ENCODE measurements at regions not wholly inside any gene's neighbourhood (a gene's known extent, or its start where the extent isn't known, plus 50 kb on each side); places are given as distances from the start of the nearest gene placed in this dataset.

GRCh38 chrX:33989936-33990335 lies 142.2 kb downstream of the FAM47A start:
- Histone ChIP-seq H3K4me3 (no peak overlapping the region), H3K4me1 (no peaks in the 10 kb centered on the region), H3K36me3 (no peaks in the 10 kb centered on the region), H3K27ac (no peak overlapping the region), H3K27me3 (peaks cover 0 to 9% of the 10 kb centered on the region in 2 donors), H3K9me3 (peaks cover 0 to under 1% of the 10 kb centered on the region in 2 donors)
- TF ChIP-seq POLR2A (IDR thresholded peaks at IDR 0.05) (no peak), CTCF (IDR thresholded peaks at IDR 0.05) (no peak), POLR2AphosphoS5 (IDR thresholded peaks at IDR 0.05) (no peak)
- intact Hi-C loops (cut with DNase I; ENCODE audit: low total_unique reads): no loop called here
- no peak for DNase-seq (ENCODE audit: low spot score in 2 of 2)

GRCh38 chrX:33987458-33987857 lies 144.7 kb downstream of the FAM47A start:
- H3K27me3 ChIP-seq: peaks cover 0 to 9% of the 10 kb centered on the region in 2 donors
- intact Hi-C loops (cut with DNase I; ENCODE audit: low total_unique reads): no loop called here
- H3K36me3 ChIP-seq: no peaks in the 10 kb centered on the region
- H3K27ac ChIP-seq: no peak overlapping the region
- H3K4me3 ChIP-seq: no peak overlapping the region
- H3K9me3 ChIP-seq: no peaks in the 10 kb centered on the region
- no peak for TF ChIP-seq CTCF (IDR thresholded peaks at IDR 0.05)
- TF ChIP-seq POLR2AphosphoS5 (IDR thresholded peaks at IDR 0.05): no peak
- no peak for TF ChIP-seq POLR2A (IDR thresholded peaks at IDR 0.05)
- DNase-seq (ENCODE audit: low spot score in 2 of 2): no peak
- H3K4me1 ChIP-seq: no peaks in the 10 kb centered on the region

- H3K9me3 ChIP-seq: peaks cover 0 to 6% of the 10 kb centered on the region in 2 donors
- H3K4me3 ChIP-seq: no peak overlapping the region
- H3K27me3 ChIP-seq: peaks cover 0 to 3% of the 10 kb centered on the region in 2 donors
- H3K4me1 ChIP-seq: no peaks in the 10 kb centered on the region
- TF ChIP-seq CTCF (IDR thresholded peaks at IDR 0.05) (no peak), POLR2AphosphoS5 (IDR thresholded peaks at IDR 0.05) (no peak), POLR2A (IDR thresholded peaks at IDR 0.05) (no peak)
- H3K27ac ChIP-seq: no peak overlapping the region
- intact Hi-C loops (cut with DNase I; ENCODE audit: low total_unique reads): no loop called here
- H3K36me3 ChIP-seq: no peaks in the 10 kb centered on the region
- DNase-seq (ENCODE audit: low spot score in 2 of 2): no peak
Observed at GRCh38 chrX:33974676-33975075, 157.4 kb downstream of the FAM47A start.

GRCh38 chrX:33970028-33970967 lies 161.8 kb downstream of the FAM47A start:
- Histone ChIP-seq H3K36me3 (no peaks in the 10 kb centered on the region), H3K4me1 (no peaks in the 10 kb centered on the region), H3K27me3 (peaks cover 0 to 3% of the 10 kb centered on the region in 2 donors), H3K4me3 (no peak overlapping the region), H3K9me3 (peaks cover 5 to 10% of the 10 kb centered on the region in 2 donors), H3K27ac (no peak overlapping the region)
- no peak for DNase-seq (ENCODE audit: low spot score in 2 of 2)
- no peak for TF ChIP-seq CTCF (IDR thresholded peaks at IDR 0.05)
- TF ChIP-seq POLR2A (IDR thresholded peaks at IDR 0.05): no peak
- TF ChIP-seq POLR2AphosphoS5 (IDR thresholded peaks at IDR 0.05): no peak
- intact Hi-C loops (cut with DNase I; ENCODE audit: low total_unique reads): no loop called here

GRCh38 chrX:33969105-33969504 lies 163.0 kb downstream of the FAM47A start:
- Histone ChIP-seq H3K4me3 (no peak overlapping the region), H3K27ac (no peak overlapping the region), H3K4me1 (no peaks in the 10 kb centered on the region), H3K9me3 (peaks cover 5 to 10% of the 10 kb centered on the region in 2 donors), H3K36me3 (no peaks in the 10 kb centered on the region), H3K27me3 (no peaks in the 10 kb centered on the region)
- intact Hi-C loops (cut with DNase I; ENCODE audit: low total_unique reads): no loop called here
- no peak for DNase-seq (ENCODE audit: low spot score in 2 of 2)
- TF ChIP-seq CTCF (IDR thresholded peaks at IDR 0.05): no peak
- TF ChIP-seq POLR2A (IDR thresholded peaks at IDR 0.05): no peak
- TF ChIP-seq POLR2AphosphoS5 (IDR thresholded peaks at IDR 0.05): no peak
